ENCODE measurements at regions not wholly inside any gene's neighbourhood (a gene's known extent, or its start where the extent isn't known, plus 50 kb on each side); places are given as distances from the start of the nearest gene placed in this dataset.

GRCh38 chr7:69198250-69198649 lies 400.0 kb upstream of the AUTS2 start:
- Histone ChIP-seq H3K4me1 (ENCODE audit: control insufficient read depth in 2 of 3, insufficient read depth in 2 of 3, low read depth in 1 of 3, low read length in 3 of 3) (no peaks in the 10 kb centered on the region), H3K27ac (ENCODE audit: low read depth in 2 of 2, low read length in 2 of 2) (no peak overlapping the region), H3K27me3 (ENCODE audit: control insufficient read depth, insufficient read depth, low read length) (no peaks in the 10 kb centered on the region), H3K9me3 (ENCODE audit: control insufficient read depth in 2 of 3, insufficient read depth in 1 of 3, low read length in 3 of 3) (no peaks in the 10 kb centered on the region), H3K36me3 (ENCODE audit: control insufficient read depth in 2 of 3, insufficient read depth in 3 of 3, low read length in 3 of 3) (no peaks in the 10 kb centered on the region), H3K9ac (ENCODE audit: low read length in 3 of 3) (no peak overlapping the region), H3K4me3 (ENCODE audit: low read length in 3 of 3) (no peak overlapping the region)
- FAIRE-seq (peak; percentile 15), DNase-seq (no peak)
- TF ChIP-seq CTCF (IDR thresholded peaks at IDR 0.05; ENCODE audit: borderline replicate concordance, extremely low read depth, insufficient read depth) = no peak
- intact Hi-C loops (cut with DNase I) = no loop called here

- DNase-seq = no peak
- Histone ChIP-seq H3K9me3 (ENCODE audit: control insufficient read depth in 2 of 3, insufficient read depth in 1 of 3, low read length in 3 of 3) (no peaks in the 10 kb centered on the region), H3K4me3 (ENCODE audit: low read length in 3 of 3) (no peak overlapping the region), H3K4me1 (ENCODE audit: control insufficient read depth in 2 of 3, insufficient read depth in 2 of 3, low read depth in 1 of 3, low read length in 3 of 3) (no peaks in the 10 kb centered on the region), H3K9ac (ENCODE audit: low read length in 3 of 3) (no peak overlapping the region), H3K27ac (ENCODE audit: low read depth in 2 of 2, low read length in 2 of 2) (no peak overlapping the region), H3K36me3 (ENCODE audit: control insufficient read depth in 2 of 3, insufficient read depth in 3 of 3, low read length in 3 of 3) (no peaks in the 10 kb centered on the region), H3K27me3 (ENCODE audit: control insufficient read depth, insufficient read depth, low read length) (no peaks in the 10 kb centered on the region)
- intact Hi-C loops (cut with DNase I) = no loop called here
- no peak for TF ChIP-seq CTCF (IDR thresholded peaks at IDR 0.05; ENCODE audit: borderline replicate concordance, extremely low read depth, insufficient read depth)
- no peak for FAIRE-seq
These were observed 399.2 kb upstream of the AUTS2 start for GRCh38 chr7:69199041-69199440.

GRCh38 chr7:69199661-69200060 lies 398.6 kb upstream of the AUTS2 start:
- no peak for TF ChIP-seq CTCF (IDR thresholded peaks at IDR 0.05; ENCODE audit: borderline replicate concordance, extremely low read depth, insufficient read depth)
- Histone ChIP-seq H3K27me3 (ENCODE audit: control insufficient read depth, insufficient read depth, low read length) (no peaks in the 10 kb centered on the region), H3K4me1 (ENCODE audit: control insufficient read depth in 2 of 3, insufficient read depth in 2 of 3, low read depth in 1 of 3, low read length in 3 of 3) (no peaks in the 10 kb centered on the region), H3K4me3 (ENCODE audit: low read length in 3 of 3) (no peak overlapping the region), H3K9me3 (ENCODE audit: control insufficient read depth in 2 of 3, insufficient read depth in 1 of 3, low read length in 3 of 3) (no peaks in the 10 kb centered on the region), H3K36me3 (ENCODE audit: control insufficient read depth in 2 of 3, insufficient read depth in 3 of 3, low read length in 3 of 3) (no peaks in the 10 kb centered on the region), H3K27ac (ENCODE audit: low read depth in 2 of 2, low read length in 2 of 2) (no peak overlapping the region), H3K9ac (ENCODE audit: low read length in 3 of 3) (no peak overlapping the region)
- intact Hi-C loops (cut with DNase I) = no loop called here
- DNase-seq (no peak), FAIRE-seq (no peak)

GRCh38 chr7:69203871-69204270 lies 394.4 kb upstream of the AUTS2 start:
- Histone ChIP-seq H3K36me3 (ENCODE audit: control insufficient read depth in 2 of 3, insufficient read depth in 3 of 3, low read length in 3 of 3) (no peaks in the 10 kb centered on the region), H3K27me3 (ENCODE audit: control insufficient read depth, insufficient read depth, low read length) (no peaks in the 10 kb centered on the region), H3K9ac (ENCODE audit: low read length in 3 of 3) (no peak overlapping the region), H3K4me1 (ENCODE audit: control insufficient read depth in 2 of 3, insufficient read depth in 2 of 3, low read depth in 1 of 3, low read length in 3 of 3) (no peaks in the 10 kb centered on the region), H3K4me3 (ENCODE audit: low read length in 3 of 3) (no peak overlapping the region), H3K27ac (ENCODE audit: low read depth in 2 of 2, low read length in 2 of 2) (no peak overlapping the region), H3K9me3 (ENCODE audit: control insufficient read depth in 2 of 3, insufficient read depth in 1 of 3, low read length in 3 of 3) (no peaks in the 10 kb centered on the region)
- DNase-seq (no peak), FAIRE-seq (no peak)
- intact Hi-C loops (cut with DNase I) = no loop called here
- no peak for TF ChIP-seq CTCF (IDR thresholded peaks at IDR 0.05; ENCODE audit: borderline replicate concordance, extremely low read depth, insufficient read depth)

Measured in kidney (tissue), 13 donors.